ENCODE measurements at regions not wholly inside any gene's neighbourhood (a gene's known extent, or its start where the extent isn't known, plus 50 kb on each side); places are given as distances from the start of the nearest gene placed in this dataset.

DNA sequence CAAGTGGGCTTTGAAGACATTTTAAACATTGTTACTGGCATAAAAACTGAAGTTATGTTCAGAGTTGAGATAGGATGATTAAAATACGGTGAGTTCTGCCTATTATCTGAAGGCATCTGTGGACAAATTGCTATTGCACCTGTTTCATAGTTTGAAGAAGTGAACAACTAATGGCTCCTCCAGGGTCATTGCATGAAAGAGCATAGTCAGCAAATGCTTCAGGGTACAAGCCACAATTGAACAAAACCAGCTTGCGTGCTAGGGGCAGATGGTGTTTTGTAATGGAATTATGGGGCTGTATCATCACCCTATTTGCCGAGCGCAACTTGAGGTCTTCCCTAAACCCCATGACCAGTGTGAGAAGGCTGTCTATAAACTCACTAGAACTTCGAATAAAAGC is 369.1 kb downstream of the MTRR start:
- Mint-ChIP-seq H3K9me3 (peaks cover 17% of the 10 kb centered on the region), H3K4me3 (no peak overlapping the region), H3K27me3 (no peaks in the 10 kb centered on the region), H3K36me3 (ENCODE audit: insufficient read depth) (peaks cover 3% of the 10 kb centered on the region), H3K27ac (ENCODE audit: low read depth) (no peak overlapping the region), H3K4me1 (no peaks in the 10 kb centered on the region)
- ATAC-seq (replicated peaks; ENCODE audit: extremely low read depth, poor library complexity, severe bottlenecking), result no peak
- no peak for DNase-seq (ENCODE audit: low spot score in 2 of 2)

- peaks cover 17% of the 10 kb centered on the region for H3K9me3 Mint-ChIP-seq
- H3K4me3 Mint-ChIP-seq, result no peak overlapping the region
- H3K27me3 Mint-ChIP-seq, result no peaks in the 10 kb centered on the region
- peaks cover 3% of the 10 kb centered on the region for H3K36me3 Mint-ChIP-seq (ENCODE audit: insufficient read depth)
- ATAC-seq (replicated peaks; ENCODE audit: extremely low read depth, poor library complexity, severe bottlenecking) (no peak), DNase-seq (ENCODE audit: low spot score in 2 of 2) (no peak)
- no peaks in the 10 kb centered on the region for H3K4me1 Mint-ChIP-seq
- no peak overlapping the region for H3K27ac Mint-ChIP-seq (ENCODE audit: low read depth)
Observed at GRCh38 chr5:8239198-8239597, 370.2 kb downstream of the MTRR start.

DNA sequence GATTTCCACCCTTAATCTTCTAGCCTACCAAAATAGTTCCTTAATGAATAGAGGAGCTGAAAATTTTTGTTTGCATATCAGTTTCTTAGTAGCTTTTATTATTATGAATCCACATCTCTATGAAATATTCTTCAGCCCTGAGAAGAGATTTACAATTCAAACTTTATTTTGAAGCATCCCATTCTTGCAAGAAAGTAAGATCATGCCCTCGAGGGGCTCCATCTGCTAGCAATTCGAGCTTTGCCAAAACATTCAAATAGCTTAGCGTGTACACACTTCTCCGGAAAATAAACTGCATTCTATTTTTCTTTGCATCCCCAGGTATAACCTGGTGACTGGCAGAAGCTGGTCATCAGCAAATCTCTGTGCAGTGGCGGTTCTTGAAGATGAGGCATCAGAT is 370.7 kb downstream of the MTRR start:
- peaks cover 20% of the 10 kb centered on the region for H3K9me3 Mint-ChIP-seq
- no peak overlapping the region for H3K4me3 Mint-ChIP-seq
- no peak overlapping the region for H3K27ac Mint-ChIP-seq (ENCODE audit: low read depth)
- ATAC-seq (replicated peaks; ENCODE audit: extremely low read depth, poor library complexity, severe bottlenecking), result no peak
- no peak for DNase-seq (ENCODE audit: low spot score in 2 of 2)
- peaks cover 3% of the 10 kb centered on the region for H3K36me3 Mint-ChIP-seq (ENCODE audit: insufficient read depth)
- no peaks in the 10 kb centered on the region for H3K4me1 Mint-ChIP-seq
- H3K27me3 Mint-ChIP-seq, result no peaks in the 10 kb centered on the region

DNA sequence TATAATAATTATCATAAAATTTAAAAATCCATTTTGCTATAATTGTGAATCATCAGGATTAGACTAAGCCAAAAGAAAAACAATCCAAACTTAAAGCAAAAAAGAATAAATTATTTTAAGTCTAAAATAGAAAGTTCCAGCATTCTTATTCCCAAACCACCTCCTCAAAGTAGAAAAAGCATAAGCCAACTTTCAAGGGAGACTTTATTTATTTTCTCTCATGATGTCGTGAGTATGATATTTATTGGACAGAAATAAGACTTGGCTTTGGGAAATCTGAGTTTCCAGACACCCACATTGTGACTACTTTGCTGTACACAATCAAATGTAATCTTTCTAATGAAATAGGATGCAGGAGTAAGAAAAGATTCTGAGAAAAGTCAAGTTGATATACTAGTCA is 372.1 kb downstream of the MTRR start:
- H3K27ac Mint-ChIP-seq (ENCODE audit: low read depth), result no peak overlapping the region
- H3K27me3 Mint-ChIP-seq, result no peaks in the 10 kb centered on the region
- no peaks in the 10 kb centered on the region for H3K4me1 Mint-ChIP-seq
- H3K9me3 Mint-ChIP-seq, result peaks cover 16% of the 10 kb centered on the region
- ATAC-seq (replicated peaks; ENCODE audit: extremely low read depth, poor library complexity, severe bottlenecking) (no peak), DNase-seq (ENCODE audit: low spot score in 2 of 2) (no peak)
- peaks cover 4% of the 10 kb centered on the region for H3K36me3 Mint-ChIP-seq (ENCODE audit: insufficient read depth)
- no peak overlapping the region for H3K4me3 Mint-ChIP-seq

DNA sequence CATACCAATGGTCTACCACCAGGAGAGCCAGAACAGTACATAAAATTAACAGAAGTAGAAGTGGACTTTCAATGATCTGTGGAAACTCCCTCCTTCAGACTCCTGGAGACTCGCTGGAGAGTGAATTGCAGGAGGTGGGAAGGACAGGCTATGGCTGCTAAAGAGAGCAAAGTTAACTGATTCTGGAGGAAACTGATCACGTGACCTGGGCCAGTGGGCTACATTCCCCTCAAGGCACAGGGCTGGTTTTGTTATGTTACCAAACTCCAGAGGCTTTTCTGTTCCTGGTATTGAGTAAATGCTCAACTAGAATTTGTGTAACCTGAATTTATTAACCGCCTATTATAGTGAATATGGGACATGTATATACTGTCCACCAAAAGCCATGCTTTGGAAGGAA is 372.6 kb downstream of the MTRR start:
- Mint-ChIP-seq H3K36me3 (ENCODE audit: insufficient read depth) (peaks cover 4% of the 10 kb centered on the region), H3K27ac (ENCODE audit: low read depth) (no peak overlapping the region), H3K4me3 (no peak overlapping the region), H3K4me1 (no peaks in the 10 kb centered on the region), H3K27me3 (no peaks in the 10 kb centered on the region), H3K9me3 (peaks cover 12% of the 10 kb centered on the region)
- ATAC-seq (replicated peaks; ENCODE audit: extremely low read depth, poor library complexity, severe bottlenecking) (no peak), DNase-seq (ENCODE audit: low spot score in 2 of 2) (no peak)

DNA sequence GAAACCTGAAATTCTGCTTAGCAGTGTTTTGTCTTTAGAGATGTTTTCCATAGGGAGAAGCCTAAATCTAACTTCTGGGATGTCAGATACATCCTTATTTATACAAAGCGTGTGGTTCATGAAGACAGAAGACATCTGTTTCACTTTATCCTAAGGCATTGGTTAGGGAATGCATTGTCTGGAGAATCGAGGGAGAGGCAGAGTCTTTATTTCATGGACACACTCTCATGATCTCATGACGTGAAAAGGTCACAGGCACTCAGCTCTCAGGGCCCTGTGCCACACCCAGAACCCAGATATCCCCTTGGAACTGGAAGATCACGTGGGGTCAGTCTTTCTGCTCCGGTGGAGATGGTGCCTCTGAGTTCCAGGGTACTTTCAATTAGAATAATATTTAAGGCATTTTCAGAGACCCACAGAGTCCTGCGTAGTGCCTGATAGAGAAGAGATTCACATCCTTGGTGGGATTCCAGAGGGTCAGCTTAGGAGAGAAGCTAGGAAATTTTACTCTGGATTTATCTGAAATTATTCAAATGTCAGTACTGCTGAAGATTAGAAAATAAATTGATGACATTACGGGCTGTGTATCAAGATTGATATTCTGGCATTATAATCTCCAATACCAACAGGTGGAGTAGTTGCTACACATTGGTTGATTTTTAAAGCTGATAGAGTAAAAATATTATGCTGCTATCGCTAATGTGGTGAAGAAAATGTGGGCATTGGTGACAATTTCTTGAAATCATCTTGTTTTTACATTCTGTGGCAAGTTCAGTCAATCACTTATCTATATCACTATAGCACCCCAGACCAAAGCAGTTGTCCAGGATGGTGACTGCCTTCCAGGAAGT is 378.3 kb downstream of the MTRR start:
- H3K27ac Mint-ChIP-seq (ENCODE audit: low read depth), result no peak overlapping the region
- DNase-seq (ENCODE audit: low spot score in 2 of 2), result no peak
- H3K36me3 Mint-ChIP-seq (ENCODE audit: insufficient read depth), result peaks cover 4% of the 10 kb centered on the region
- no peak overlapping the region for H3K4me3 Mint-ChIP-seq
- H3K27me3 Mint-ChIP-seq, result no peaks in the 10 kb centered on the region
- ATAC-seq (replicated peaks; ENCODE audit: extremely low read depth, poor library complexity, severe bottlenecking), result no peak
- peaks cover 31% of the 10 kb centered on the region for H3K9me3 Mint-ChIP-seq
- H3K4me1 Mint-ChIP-seq, result no peaks in the 10 kb centered on the region

DNA sequence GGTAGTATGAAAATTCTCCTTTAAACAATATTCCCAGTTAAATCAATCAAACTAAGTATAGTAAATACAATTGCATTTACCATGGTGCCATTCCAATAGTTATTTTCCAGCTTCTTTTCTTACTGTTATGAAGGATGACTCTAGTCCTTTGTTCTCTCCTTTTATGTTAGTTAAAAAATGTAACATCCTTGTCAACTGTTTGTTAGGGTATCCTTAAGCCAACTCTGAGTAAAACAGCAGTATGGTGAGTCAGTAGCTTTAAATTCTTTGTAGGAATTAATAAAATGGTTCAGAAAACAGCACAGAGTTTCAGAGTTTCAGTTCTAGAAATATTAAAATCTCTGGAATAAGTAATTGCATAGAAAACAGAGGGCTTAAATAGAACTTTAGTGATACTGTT is 384.4 kb downstream of the MTRR start:
- no peak for DNase-seq (ENCODE audit: low spot score in 2 of 2)
- Mint-ChIP-seq H3K4me1 (no peaks in the 10 kb centered on the region), H3K27me3 (no peaks in the 10 kb centered on the region), H3K4me3 (no peak overlapping the region), H3K27ac (ENCODE audit: low read depth) (no peak overlapping the region), H3K9me3 (peaks cover 14% of the 10 kb centered on the region), H3K36me3 (ENCODE audit: insufficient read depth) (no peaks in the 10 kb centered on the region)
- no peak for ATAC-seq (replicated peaks; ENCODE audit: extremely low read depth, poor library complexity, severe bottlenecking)

DNA sequence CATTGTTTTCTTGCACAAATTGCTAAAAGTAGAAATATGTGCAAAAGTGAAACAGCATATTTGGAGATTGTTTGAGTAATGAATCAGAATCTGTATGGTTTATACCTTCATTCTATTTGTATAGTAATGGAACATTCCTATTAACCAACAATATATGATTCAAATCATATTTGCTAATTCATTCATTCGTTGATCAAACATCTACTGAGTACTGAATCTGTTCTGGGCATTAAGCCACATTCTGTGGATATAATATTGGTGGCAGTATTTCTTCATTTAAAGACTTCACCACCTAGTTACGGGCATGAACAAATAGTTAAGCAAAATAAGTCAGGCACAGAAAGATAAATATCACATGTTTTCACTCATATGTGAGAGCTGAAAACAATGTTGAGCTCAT is 385.7 kb downstream of the MTRR start:
- Mint-ChIP-seq H3K36me3 (ENCODE audit: insufficient read depth) (no peaks in the 10 kb centered on the region), H3K27ac (ENCODE audit: low read depth) (no peak overlapping the region), H3K4me1 (no peaks in the 10 kb centered on the region), H3K9me3 (peaks cover 12% of the 10 kb centered on the region), H3K27me3 (no peaks in the 10 kb centered on the region), H3K4me3 (no peak overlapping the region)
- ATAC-seq (replicated peaks; ENCODE audit: extremely low read depth, poor library complexity, severe bottlenecking) (no peak), DNase-seq (ENCODE audit: low spot score in 2 of 2) (no peak)

DNA sequence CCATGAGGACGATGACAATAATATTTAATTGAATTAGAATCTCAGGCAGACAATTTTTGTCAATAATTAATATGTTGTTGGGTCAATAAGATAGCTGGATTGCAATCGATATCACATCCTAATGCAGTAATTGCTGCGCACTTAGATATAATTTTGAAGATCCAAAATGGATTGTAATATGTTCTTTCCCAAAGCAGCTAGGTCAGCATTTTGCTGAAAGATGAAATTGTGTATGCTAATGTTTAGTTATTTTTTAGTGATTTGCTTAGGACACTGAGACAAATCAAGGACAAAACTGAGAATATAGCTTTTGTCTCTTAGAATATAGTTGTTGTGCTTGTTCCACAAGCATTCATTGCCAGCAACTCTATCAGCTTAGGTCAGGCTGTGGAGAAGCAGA is 389.9 kb downstream of the MTRR start:
- ATAC-seq (replicated peaks; ENCODE audit: extremely low read depth, poor library complexity, severe bottlenecking), result no peak
- Mint-ChIP-seq H3K9me3 (peaks cover 5% of the 10 kb centered on the region), H3K4me3 (no peak overlapping the region), H3K27ac (ENCODE audit: low read depth) (no peak overlapping the region), H3K27me3 (no peaks in the 10 kb centered on the region), H3K36me3 (ENCODE audit: insufficient read depth) (no peaks in the 10 kb centered on the region), H3K4me1 (no peaks in the 10 kb centered on the region)
- no peak for DNase-seq (ENCODE audit: low spot score in 2 of 2)

DNA sequence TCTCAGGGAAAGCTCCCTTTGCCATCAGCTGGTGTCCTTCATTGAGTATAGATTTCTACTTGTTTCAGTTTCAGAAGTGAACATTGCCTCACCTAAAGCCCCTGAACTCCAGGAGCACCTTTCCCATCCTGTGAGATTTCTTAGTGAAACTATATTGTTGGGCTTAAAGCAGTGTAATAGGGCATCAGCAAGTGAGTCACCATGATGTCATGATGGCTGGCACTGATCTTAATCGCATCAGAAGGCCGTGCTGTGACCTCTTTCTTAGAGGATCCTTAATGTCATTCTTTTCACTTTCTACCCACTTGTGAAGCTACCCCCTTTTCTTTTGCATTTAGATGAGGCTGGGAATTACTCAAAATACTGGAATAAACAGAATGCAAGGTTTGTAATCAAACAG is 401.3 kb downstream of the MTRR start:
- no peak overlapping the region for H3K4me3 Mint-ChIP-seq
- H3K27ac Mint-ChIP-seq (ENCODE audit: low read depth), result no peak overlapping the region
- no peaks in the 10 kb centered on the region for H3K27me3 Mint-ChIP-seq
- H3K36me3 Mint-ChIP-seq (ENCODE audit: insufficient read depth), result peaks cover 3% of the 10 kb centered on the region
- H3K9me3 Mint-ChIP-seq, result peaks cover 41% of the 10 kb centered on the region
- DNase-seq (ENCODE audit: low spot score in 2 of 2) (no peak), ATAC-seq (replicated peaks; ENCODE audit: extremely low read depth, poor library complexity, severe bottlenecking) (no peak)
- no peaks in the 10 kb centered on the region for H3K4me1 Mint-ChIP-seq

DNA sequence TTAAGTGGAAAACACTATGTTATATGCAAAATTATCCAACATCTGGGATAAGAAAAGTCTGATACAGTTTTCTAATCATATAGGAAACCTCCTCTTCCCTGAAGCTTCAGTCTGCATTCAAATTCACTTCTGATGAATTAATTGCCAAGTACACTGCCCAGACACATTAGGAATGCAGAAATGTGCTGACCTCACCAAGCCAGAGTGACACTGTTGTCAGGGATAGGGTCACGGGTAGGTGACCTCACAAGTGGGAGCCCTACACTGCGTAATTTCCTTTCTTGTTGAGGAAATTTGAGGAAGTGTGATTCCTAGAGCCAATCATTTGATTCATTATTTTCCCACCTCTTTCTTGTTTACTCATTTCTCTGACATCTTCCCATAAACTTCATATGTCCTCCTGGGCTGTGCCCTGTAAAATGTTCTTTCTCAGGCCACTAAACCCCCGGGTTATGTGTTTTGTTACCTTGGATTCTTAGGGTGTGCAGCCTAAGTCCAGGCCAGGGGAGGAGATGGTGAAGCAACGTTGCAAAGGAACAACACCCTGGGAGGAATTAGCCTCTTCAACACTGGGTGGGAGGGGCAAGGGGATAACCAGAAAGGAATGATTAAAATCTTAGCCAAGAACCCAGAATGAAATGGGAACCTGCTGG is 411.9 kb downstream of the MTRR start:
- no peak for ATAC-seq (replicated peaks; ENCODE audit: extremely low read depth, poor library complexity, severe bottlenecking)
- H3K27ac Mint-ChIP-seq (ENCODE audit: low read depth), result no peak overlapping the region
- H3K9me3 Mint-ChIP-seq, result peaks cover 15% of the 10 kb centered on the region

DNA sequence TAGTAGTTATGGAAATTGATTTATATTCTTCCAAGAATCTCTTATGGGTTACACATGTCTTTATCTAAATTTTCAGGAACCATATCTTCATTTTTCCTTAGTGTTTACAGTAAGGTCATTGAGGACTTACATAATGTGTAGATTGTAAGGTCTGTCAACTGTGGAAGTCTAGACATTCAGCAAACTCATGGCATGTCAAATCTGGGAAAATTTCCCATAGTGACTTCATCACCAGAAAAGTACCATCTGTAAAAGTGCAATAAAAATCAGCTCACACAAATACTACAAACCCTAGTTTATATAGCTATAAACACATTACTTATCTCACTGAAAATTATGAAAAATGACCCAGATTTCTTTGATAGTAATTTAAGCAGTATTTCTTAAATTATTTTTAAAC is 419.4 kb downstream of the MTRR start:
- H3K9me3 Mint-ChIP-seq, result peaks cover 5% of the 10 kb centered on the region

More for the DNA sequence above, 411.9 kb downstream of the MTRR start:
- Mint-ChIP-seq H3K4me3 (no peak overlapping the region), H3K4me1 (no peaks in the 10 kb centered on the region), H3K36me3 (ENCODE audit: insufficient read depth) (peaks cover 1% of the 10 kb centered on the region), H3K27me3 (no peaks in the 10 kb centered on the region)
- DNase-seq (ENCODE audit: low spot score in 2 of 2), result no peak

GRCh38 chr5:8288897-8289516 is 420.1 kb downstream of the MTRR start:
- DNase-seq (ENCODE audit: low spot score in 2 of 2) (no peak), ATAC-seq (replicated peaks; ENCODE audit: extremely low read depth, poor library complexity, severe bottlenecking) (no peak)
- Mint-ChIP-seq H3K36me3 (ENCODE audit: insufficient read depth) (no peaks in the 10 kb centered on the region), H3K27me3 (no peaks in the 10 kb centered on the region), H3K27ac (ENCODE audit: low read depth) (no peak overlapping the region), H3K4me3 (no peak overlapping the region), H3K9me3 (peaks cover 5% of the 10 kb centered on the region), H3K4me1 (no peaks in the 10 kb centered on the region)

More for the DNA sequence above, 419.4 kb downstream of the MTRR start:
- Mint-ChIP-seq H3K4me3 (no peak overlapping the region), H3K27me3 (no peaks in the 10 kb centered on the region), H3K36me3 (ENCODE audit: insufficient read depth) (no peaks in the 10 kb centered on the region), H3K27ac (ENCODE audit: low read depth) (no peak overlapping the region), H3K4me1 (no peaks in the 10 kb centered on the region)
- ATAC-seq (replicated peaks; ENCODE audit: extremely low read depth, poor library complexity, severe bottlenecking), result no peak
- DNase-seq (ENCODE audit: low spot score in 2 of 2), result no peak
